HG02623 (cell line): ENCODE measurements at regions not wholly inside any gene's neighbourhood (a gene's known extent, or its start where the extent isn't known, plus 50 kb on each side); places are given as distances from the start of the nearest gene placed in this dataset.

Source experiments
- ATAC-seq: cut with Tn5 transposase; IDR thresholded peaks from one replicate; pipeline ENCODE4 v1.9.1; 2021; ENCODE audit warnings: moderate library complexity; ENCODE audit not compliant: unreplicated experiment

- no peak for ATAC-seq
Observed at GRCh38 chr15:95457520-95457919, 873.0 kb upstream of the NR2F2 start.

- ATAC-seq = no peak
Observed at GRCh38 chr15:95458721-95459120, 871.8 kb upstream of the NR2F2 start.

GRCh38 chr15:95459273-95459672, 871.2 kb upstream of the NR2F2 start:
- no peak for ATAC-seq

- ATAC-seq = no peak
Observed at GRCh38 chr15:95464509-95464908, 866.0 kb upstream of the NR2F2 start.

- ATAC-seq = no peak
Observed at GRCh38 chr15:95468820-95469219, 861.7 kb upstream of the NR2F2 start.

GRCh38 chr15:95469496-95470000, 861.0 kb upstream of the NR2F2 start:
- ATAC-seq = no peak

GRCh38 chr15:95470529-95470928, 860.0 kb upstream of the NR2F2 start:
- no peak for ATAC-seq

- ATAC-seq = no peak
Observed at GRCh38 chr15:95470997-95471689, 859.4 kb upstream of the NR2F2 start.

- no peak for ATAC-seq
Observed at GRCh38 chr15:95471690-95472086, 858.8 kb upstream of the NR2F2 start.

- ATAC-seq = no peak
Observed at GRCh38 chr15:95475067-95475466, 855.4 kb upstream of the NR2F2 start.

- no peak for ATAC-seq
Observed at GRCh38 chr15:95479308-95479707, 851.2 kb upstream of the NR2F2 start.

- ATAC-seq = no peak
Observed at GRCh38 chr15:95485367-95485766, 845.1 kb upstream of the NR2F2 start.

GRCh38 chr15:95486224-95486623, 844.3 kb upstream of the NR2F2 start:
- no peak for ATAC-seq

- no peak for ATAC-seq
Observed at GRCh38 chr15:95489103-95489502, 841.4 kb upstream of the NR2F2 start.

GRCh38 chr15:95492388-95493070, 838.0 kb upstream of the NR2F2 start:
- no peak for ATAC-seq

GRCh38 chr15:95494971-95495541, 835.4 kb upstream of the NR2F2 start:
- ATAC-seq = no peak

- ATAC-seq = no peak
Observed at GRCh38 chr15:95497634-95498033, 832.9 kb upstream of the NR2F2 start.

- ATAC-seq = no peak
Observed at GRCh38 chr15:95498961-95499360, 831.5 kb upstream of the NR2F2 start.

- ATAC-seq = no peak
Observed at GRCh38 chr15:95499397-95499796, 831.1 kb upstream of the NR2F2 start.

GRCh38 chr15:95501865-95502264, 828.6 kb upstream of the NR2F2 start:
- ATAC-seq = no peak

GRCh38 chr15:95503107-95503506, 827.4 kb upstream of the NR2F2 start:
- ATAC-seq = no peak

GRCh38 chr15:95503640-95504225, 826.8 kb upstream of the NR2F2 start:
- ATAC-seq = peak; percentile 41
